NOMO-1 (cell line): ENCODE measurements at regions not wholly inside any gene's neighbourhood (a gene's known extent, or its start where the extent isn't known, plus 50 kb on each side); places are given as distances from the start of the nearest gene placed in this dataset.
"Not testable (repeated sequence)": the region's sequence is repeated elsewhere in the genome, so short reads cannot be mapped to it uniquely, and the experiment has no call there.

Experiments used
- DNase-seq, 2 experiments: peaks; one replicate each; lab custom pipeline; 2025; ENCODE audit not compliant: unreplicated experiment in 2 of 2; lab: John Stamatoyannopoulos, UW

GRCh38 chr11:134949121-134950090 is 537.4 kb upstream of the B3GAT1 start:
- no peak for DNase-seq

- no peak for DNase-seq
Measured at GRCh38 chr11:134947556-134947955, 535.5 kb upstream of the B3GAT1 start.

GRCh38 chr11:134945993-134946392 is 534.0 kb upstream of the B3GAT1 start:
- no peak for DNase-seq

GRCh38 chr11:134944986-134945385 is 532.9 kb upstream of the B3GAT1 start:
- DNase-seq = no peak

GRCh38 chr11:134944131-134944530 is 532.1 kb upstream of the B3GAT1 start:
- DNase-seq = no peak

GRCh38 chr11:134943544-134943943 is 531.5 kb upstream of the B3GAT1 start:
- DNase-seq = no peak

GRCh38 chr11:134942681-134943080 is 530.6 kb upstream of the B3GAT1 start:
- no peak for DNase-seq

- not testable (repeated sequence) for DNase-seq
Measured at GRCh38 chr11:134941936-134942600, 530.0 kb upstream of the B3GAT1 start.

- DNase-seq = no peak
Measured at GRCh38 chr11:134941326-134941725, 529.3 kb upstream of the B3GAT1 start.

GRCh38 chr11:134940441-134941126 is 528.5 kb upstream of the B3GAT1 start:
- no peak for DNase-seq

- DNase-seq = no peak
Measured at GRCh38 chr11:134939905-134940304, 527.9 kb upstream of the B3GAT1 start.

- no peak for DNase-seq
Measured at GRCh38 chr11:134939031-134939430, 527.0 kb upstream of the B3GAT1 start.

- DNase-seq = no peak
Measured at GRCh38 chr11:134938212-134938611, 526.2 kb upstream of the B3GAT1 start.

GRCh38 chr11:134937193-134937592 is 525.2 kb upstream of the B3GAT1 start:
- not testable (repeated sequence) for DNase-seq

- no peak for DNase-seq
Measured at GRCh38 chr11:134932761-134933160, 520.7 kb upstream of the B3GAT1 start.

- no peak for DNase-seq
Measured at GRCh38 chr11:134925432-134925831, 513.4 kb upstream of the B3GAT1 start.

GRCh38 chr11:134923441-134923840 is 511.4 kb upstream of the B3GAT1 start:
- DNase-seq = no peak

GRCh38 chr11:134921938-134922337 is 509.9 kb upstream of the B3GAT1 start:
- DNase-seq = no peak

GRCh38 chr11:134920851-134921608 is 509.0 kb upstream of the B3GAT1 start:
- DNase-seq = no peak

GRCh38 chr11:134916421-134917213 is 504.6 kb upstream of the B3GAT1 start:
- DNase-seq = no peak
